GM18858 (cell line): ENCODE measurements at regions not wholly inside any gene's neighbourhood (a gene's known extent, or its start where the extent isn't known, plus 50 kb on each side); places are given as distances from the start of the nearest gene placed in this dataset.

Experiments used
- ATAC-seq: cut with Tn5 transposase; IDR thresholded peaks from one replicate; pipeline ENCODE4 v1.9.1; 2021; ENCODE audit not compliant: unreplicated experiment

DNA sequence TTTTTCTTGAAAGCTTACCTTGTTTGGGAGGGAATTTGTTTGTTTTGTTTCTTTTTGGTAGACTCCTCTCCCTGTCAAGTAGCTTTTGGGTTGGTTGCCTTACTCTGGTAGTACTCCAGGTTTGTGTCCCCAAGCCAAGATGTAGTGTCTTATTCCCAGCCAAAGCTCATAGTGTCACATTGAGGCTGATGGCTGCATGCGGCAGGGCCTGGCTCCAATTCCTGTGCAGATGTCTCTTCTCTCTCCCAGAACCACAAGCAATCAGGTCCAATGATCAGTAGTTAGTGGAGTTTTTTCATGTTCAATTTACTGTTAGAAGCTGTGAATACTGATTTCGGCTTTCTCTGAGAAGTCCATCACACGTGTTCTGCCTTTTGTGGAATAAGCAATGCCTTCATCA lies 221.1 kb upstream of the THBS1 start:
- no peak for ATAC-seq

DNA sequence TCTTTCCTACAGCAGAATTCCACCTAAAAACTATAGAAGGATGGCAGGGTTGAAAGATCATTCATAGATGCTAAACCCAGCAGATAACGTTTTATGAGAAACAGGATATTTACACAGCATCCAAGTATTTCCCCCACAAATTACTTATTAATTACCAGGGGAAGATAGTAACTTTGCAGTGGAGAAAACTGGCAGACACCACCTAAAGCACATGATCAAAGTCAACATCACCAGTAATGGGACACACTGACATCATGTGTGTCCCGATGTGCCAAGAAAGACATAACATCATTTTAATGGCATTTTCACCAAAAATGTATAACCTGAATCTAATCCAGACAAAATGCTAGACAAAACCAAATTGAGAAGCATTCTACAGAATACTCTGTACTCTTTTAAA lies 220.4 kb upstream of the THBS1 start:
- ATAC-seq = no peak

DNA sequence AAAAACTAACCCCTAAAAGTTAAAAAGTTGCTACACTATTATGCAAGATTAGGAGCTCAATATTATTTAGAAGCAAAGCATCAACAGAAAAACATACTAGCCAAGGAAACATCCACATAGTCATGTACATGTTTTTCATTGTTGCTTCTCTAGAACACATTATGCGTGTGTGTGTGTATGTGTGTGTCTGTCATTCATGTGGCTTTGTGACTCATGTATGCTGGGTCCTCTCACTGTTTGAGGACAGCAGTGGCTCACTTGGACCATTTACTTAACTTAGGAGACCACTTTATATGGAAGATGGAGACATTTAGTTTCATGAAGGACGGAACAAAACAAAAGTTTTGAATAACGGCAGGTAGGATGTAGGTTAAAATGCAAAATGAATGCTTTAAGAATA lies 219.4 kb upstream of the THBS1 start:
- no peak for ATAC-seq

DNA sequence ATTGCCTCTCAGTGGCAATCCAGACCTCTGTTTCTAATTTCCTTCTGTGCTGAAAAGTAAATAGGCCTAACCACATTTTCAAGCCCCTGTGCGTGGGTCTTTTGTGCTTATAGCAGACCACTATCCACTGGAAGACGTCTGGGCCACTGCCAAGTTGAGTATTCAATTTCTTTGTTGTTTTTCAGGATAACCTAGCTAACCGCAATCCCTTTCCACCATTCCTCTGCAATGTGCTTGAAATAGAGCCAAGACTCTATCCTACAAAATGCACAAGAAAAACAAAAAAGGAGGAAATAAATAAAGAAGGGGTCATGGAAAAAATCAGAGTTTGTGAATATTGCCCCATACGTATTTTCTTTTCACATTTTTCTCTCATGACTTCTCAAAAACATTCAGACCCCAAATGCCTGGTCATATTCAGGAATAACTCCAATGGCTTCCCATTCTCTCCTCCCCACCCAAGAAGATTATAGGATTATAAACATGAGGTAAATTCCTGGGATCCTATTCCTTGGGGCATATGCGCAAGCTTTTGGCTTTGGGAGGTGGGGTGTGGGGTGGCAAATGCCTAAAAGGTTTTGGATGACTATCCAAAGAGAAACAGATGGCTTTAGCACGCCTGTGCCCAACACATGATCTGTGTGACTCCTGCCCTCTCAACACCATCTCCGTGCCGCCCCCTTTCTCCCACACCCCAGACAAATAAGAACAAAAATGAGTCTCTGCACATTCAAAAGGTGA lies 217.9 kb upstream of the THBS1 start:
- ATAC-seq = no peak

DNA sequence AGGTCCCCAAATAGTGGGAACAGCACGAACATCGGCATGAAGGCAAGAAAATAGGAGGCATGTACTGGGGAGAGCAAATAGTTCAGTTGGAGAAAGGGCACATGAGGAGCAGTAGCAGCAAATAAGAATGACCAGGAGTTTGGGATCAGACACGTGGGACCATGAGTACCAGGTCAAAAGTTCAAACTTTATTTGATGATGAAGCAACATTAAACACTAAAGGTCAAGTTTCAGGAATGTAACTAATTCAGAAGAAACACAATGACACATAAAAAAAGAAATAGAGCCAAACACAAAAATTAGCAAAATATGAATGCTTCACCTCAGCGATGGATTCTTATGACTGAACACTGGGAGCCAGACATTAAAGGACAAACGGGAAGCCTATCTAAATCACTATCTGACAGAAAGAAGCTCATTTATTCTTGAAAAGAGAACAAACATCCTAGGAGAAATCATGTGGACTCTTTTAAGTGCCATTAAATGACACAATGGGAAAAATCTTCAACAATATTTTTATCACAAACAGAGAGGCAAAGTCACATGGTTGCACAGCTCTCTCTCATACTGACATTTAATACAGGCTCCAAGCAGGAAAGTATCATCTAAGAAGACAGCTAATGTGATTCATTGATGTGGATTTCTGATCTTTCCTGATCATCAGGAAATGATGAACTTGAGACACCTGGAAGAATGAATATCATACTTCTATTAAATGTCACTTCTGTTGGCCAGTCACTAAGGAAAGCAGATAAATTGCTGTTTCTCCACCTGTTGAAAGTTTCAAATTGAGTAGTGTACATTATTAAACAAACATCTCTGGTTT lies 216.9 kb upstream of the THBS1 start:
- no peak for ATAC-seq

DNA sequence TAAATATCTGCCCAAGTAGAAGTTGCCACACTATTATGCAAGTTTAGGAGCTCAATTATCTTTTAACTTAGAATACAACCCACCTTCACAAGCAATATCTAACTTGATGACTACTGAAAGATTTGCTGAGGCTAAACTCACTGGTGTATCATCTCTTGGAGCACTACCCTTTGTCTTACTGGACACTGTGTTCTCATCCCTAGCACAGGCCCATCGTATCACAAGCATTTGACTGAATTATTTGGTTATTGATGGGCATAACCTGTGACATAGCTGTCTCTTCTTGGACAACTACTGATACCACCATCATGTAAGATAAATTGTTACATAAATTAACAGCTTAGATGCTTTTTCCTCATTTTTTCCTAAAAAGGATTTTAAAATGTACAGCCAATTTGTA lies 216.2 kb upstream of the THBS1 start:
- ATAC-seq = no peak

DNA sequence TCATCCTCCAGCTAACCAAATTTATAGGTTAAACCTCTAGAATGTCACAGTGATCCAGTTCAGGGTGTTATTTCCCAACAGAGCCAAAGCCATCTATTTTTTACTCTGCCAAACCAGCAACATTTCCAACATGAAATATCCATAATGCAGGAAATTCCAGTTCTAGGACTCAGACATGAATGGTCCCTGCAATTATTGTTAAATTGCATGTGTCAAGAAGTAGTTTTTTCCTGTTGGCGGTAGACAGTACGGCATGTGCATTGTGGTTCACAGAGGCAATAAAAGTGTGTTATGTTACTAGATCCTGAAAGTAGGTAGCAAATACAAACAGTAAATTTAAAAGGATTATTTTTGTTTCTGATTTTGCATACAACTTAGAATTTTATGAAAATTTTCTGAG lies 215.7 kb upstream of the THBS1 start:
- no peak for ATAC-seq

DNA sequence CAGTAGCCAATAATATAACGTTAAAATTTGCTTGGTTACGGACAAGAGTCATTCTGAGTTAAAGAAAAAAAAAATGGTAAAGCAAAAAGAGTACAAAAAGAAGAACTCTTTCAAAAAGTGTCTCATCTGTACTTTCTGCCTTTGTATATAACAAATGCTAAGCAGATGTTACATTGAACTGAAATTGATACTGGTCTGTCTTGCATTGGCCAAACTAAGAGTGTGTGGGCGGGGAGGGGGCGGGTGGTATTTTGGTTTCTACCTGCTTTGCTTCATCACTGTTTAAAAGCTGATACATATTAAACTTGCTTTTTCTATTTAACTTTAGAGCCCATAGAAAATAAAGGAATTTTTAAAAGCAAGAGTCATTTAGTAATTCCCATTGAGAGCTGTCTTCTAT lies 215.0 kb upstream of the THBS1 start:
- no peak for ATAC-seq

DNA sequence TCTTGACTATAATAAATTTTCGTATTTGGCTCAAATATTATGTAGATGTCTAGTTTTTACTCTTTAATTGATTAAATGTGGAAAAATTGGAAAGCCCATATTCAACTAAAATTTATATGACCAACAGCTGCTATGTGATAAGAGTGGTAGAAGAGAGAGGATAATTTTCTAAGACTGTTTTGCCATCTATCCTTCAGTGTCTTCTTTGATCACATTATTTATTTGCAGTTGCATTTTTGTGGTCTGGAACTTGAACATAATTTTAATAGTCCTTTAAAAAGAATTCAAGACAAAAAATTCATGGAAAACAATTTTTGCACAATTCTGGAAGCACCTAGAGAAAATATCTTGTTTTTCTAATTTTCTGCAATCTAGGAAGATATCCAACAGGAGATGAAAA lies 213.3 kb upstream of the THBS1 start:
- no peak for ATAC-seq

DNA sequence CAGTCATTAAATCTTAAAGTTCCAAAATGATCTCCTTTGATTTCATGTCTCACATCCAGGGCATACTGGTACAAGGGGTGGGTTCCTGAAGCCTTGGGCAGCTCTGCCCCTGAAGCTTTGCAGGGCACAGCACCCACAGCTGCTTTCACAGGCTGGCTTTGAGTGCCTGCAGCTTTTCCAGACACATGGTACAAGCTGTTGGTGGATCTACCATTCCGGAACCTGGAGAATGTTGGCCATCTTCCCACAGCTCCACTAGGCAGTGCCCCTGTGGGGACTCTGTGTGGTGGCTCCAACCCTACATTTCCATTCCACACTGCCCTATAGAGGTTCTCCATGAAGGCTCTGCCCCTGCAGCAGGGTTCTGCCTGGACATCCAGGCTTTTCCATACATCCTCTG lies 211.1 kb upstream of the THBS1 start:
- no peak for ATAC-seq

DNA sequence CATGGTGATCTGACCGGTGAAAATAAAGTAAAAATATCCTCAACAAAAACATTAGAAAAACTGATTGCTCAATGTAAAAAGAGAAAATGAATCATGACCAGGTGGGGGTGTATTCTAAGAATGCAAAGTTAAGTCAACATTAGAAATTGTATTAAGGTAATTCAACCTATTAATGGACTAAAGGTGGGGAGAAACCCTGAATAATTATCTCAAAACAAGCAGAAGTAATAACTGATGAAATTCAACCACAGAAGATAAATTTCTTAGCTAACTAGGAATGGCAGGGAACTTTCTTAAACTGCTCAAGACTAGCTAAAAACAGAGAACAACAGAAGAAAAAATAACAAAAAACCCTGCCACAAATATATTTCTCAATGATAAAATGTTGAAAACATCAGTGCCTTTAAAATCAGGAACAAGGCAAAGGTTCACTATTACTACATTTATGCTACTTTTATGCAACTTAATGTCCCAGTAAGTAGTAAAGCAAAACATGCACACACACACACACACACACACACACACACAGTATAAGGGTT lies 204.4 kb upstream of the THBS1 start:
- no peak for ATAC-seq

DNA sequence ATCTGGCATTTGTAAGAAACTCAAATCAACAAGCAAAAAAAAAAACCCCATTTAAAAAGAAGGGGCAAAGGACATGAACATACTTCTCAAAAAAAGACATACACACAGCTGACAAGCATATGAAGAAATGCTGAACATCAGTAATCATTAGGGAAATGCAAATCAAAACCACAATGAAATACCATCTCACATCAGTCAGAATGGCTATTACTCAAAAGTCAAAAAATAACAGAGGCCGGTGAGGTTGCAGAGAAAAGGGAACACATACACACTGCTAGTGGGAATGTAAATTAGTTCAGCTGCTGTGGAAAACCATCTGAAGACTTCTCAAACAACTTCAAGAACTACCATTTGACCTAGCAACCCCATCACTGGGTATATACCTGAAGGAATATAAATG lies 199.4 kb upstream of the THBS1 start:
- no peak for ATAC-seq

DNA sequence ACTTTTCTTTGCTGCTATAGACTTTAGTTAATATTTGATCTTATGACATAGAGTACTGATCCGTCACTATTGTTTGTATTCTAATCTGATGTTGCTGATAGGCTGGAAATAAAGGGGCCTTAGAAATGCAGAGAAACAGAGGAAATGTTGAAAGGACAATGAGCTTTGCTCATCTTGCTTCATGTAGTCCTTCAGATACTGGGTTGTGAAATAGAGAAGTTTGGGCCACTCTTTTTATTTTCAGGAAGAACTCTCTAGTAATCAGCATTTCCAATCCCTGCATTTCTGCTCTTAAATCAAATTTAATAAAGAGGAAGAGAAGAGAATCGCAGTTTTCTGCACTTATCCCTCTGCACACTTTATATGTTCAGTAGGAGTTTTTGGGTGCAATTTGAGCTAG lies 192.8 kb upstream of the THBS1 start:
- ATAC-seq = no peak

DNA sequence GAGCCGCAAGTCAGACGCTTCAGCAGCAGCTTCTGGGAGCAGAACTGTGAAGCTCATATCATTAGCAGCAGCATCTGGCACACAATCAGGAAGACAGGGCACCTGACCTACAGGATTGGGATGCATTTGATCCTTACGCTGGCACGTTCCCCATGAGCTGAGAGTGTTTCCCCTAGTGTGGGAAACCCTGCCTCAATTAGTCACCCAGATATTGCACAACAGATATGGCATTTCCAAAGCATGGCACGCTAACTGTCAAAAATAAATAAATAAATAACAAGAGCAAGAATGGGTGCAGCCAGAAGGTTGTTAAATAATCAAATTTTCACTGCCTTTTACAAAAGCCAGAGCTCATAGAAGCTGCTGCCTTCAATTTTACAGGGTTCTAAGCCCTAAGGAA lies 189.6 kb upstream of the THBS1 start:
- ATAC-seq = no peak

DNA sequence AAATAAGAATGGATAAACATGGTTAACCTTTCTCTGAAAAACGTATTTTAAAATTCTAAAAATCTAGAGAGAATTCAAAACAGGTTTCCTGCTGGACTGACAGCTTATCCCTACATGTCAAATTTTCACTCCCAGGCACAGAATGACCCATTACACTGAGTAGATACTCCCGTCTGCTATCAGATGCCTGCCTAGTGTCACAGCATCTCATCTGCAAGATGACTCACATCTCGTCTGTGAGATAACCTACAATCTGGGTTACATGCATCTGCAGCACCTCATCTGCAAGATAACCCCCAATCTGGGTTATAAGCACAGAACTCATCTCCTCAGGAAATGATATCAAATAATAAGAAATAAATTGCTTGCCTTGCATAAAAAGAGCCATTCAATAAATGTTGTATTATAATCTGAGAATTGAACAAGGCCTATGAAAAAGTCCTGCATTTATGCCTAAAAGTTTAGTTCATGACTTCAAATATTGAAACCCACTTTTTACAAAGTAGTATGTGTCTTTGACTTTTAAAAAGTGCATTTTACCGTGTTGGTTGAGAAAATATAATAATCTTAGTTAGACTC lies 188.3 kb upstream of the THBS1 start:
- no peak for ATAC-seq

DNA sequence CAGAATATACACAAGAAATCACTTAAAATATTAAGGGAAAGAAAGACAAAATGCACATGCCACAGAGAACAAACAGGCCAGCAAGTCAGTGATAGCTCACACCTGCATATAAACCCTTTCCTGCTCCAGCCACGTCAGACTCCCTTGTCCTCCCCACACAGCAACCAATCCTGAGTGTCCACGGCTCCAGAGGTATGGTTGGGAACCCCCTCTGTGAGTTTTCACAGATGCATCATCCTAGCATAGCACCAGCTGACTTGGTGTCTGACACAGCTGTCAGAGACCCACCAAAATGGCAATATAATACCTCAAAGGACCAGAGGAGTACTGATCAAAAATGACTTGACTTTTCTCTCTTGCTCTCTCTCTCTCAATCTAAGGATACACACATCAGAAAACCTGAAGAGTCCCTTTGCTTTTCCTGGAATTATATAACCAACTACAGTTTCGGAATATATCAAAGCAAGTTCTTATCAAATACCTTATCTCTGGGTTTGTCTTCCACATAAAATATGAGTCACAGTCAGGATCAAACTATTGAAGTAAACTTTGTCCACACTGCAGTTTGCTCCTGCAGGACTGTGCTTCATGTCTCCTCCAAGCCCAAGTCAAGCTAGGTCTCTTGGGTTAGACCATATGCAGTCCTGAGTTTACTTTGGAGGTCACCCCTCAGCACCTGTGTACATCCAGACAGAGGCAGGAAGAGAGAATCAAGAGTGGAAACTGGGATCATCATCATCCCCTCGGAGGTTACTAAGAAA lies 187.1 kb upstream of the THBS1 start:
- ATAC-seq = no peak

DNA sequence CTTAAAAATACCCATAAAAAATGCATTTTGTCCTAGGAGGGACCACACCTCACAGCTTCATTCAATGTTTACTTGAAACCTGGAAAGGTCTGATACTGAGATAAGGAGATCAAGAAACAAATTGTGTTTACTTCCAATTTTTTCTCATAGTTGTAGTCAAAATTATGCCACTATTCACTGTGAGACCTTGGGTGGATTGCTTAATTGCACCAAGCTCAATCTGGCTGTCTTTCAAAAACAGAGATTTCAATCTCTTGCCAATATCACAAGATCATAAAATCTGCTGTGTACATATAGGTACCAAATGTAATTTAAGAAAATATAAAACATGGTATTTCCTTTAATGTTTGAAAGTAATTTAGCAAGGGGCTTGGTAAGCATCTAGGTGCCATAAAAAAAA lies 186.4 kb upstream of the THBS1 start:
- ATAC-seq = no peak

DNA sequence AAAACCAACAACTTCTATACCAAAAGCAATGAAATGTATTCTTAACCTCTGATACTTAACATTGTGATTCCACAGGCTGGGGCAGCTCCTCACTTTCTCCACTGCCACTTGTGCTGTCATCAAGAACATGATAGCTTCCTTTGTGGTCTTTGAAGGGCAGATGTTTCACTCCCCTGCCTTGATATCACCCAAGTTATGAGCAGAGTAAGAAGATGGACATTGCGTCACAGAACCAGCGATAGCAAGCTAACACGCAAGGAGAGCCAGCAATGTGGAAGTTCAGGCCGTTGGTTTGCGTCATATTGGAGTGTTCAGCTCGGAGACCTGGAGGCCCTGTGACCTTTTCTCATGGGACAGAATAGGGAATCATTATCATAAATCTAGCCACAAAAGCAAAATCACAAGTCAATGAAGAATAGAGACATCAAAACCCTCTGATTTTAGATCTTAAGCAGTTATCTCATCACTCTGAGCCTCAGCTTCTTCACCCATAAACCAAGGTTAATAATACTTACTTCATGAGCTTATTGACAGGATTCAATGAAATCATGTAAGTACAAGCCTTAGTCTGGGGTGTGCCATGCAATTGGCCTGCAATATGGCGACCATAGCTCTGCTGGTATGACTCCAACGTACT lies 183.8 kb upstream of the THBS1 start:
- no peak for ATAC-seq

DNA sequence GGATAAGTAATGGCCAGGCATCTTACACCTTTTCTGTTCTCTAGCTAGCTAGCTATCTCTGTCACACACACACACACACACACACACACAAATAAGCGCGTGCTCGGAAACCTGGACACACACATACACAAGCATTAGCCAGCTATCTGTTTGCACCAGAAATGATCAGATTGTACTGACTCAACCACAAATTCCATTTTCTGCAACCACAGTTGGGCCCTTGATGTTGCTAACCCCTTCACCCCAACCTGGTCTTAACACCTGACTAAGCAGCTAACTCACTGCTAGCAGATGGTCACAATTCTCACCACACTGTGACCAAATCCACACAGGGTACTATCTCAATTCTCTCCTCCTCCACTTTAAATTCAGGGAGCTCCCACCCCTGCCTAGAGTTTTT lies 183.0 kb upstream of the THBS1 start:
- no peak for ATAC-seq

DNA sequence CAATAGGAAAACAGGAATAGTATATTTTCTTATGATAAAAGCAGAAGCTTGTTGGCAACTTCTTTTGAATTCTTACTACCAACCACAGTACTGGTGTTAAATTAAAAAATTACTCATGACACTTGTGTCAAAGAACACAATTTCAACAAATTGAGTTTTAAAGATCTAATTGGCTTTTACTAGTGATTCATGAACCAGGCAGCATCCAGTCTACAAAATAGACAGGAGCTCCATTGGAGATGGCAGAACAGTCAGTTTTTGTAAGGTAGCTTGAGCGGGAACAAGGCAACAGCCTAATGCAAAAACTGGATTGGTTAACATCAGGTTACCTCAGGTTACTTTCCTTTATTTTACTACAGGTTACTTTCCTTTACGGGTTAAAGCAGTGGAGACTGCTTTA lies 181.3 kb upstream of the THBS1 start:
- no peak for ATAC-seq

DNA sequence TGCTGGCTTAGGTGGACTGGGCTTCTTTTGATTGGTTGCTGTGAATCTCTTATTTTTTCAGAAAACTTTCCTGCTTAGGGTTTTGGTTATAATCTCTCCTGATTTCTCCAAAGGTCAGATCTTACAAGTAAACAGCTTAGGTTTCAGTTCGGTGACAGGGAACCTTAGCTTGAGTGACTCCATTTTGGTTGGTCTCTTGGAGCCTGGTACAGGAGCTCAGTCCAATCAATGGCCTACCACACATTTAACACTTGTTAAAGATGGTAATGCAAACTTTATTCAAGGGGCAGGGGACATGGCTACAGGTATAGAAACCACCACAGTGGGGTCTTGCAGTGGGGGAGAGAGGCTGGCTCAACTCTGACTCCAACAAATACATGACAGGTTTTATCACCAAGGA lies 180.9 kb upstream of the THBS1 start:
- no peak for ATAC-seq
